DMS53 treated with DMSO at 0.1 percent for 48 hours (cell line): ENCODE measurements at regions not wholly inside any gene's neighbourhood (a gene's known extent, or its start where the extent isn't known, plus 50 kb on each side); places are given as distances from the start of the nearest gene placed in this dataset.

Source experiments
- DNase-seq: peaks from one replicate; lab custom pipeline; 2025; ENCODE audit not compliant: unreplicated experiment; lab: John Stamatoyannopoulos, UW

GRCh38 chr18:56139792-56140254, 498.6 kb downstream of the TXNL1 start:
- DNase-seq = no peak

GRCh38 chr18:56139372-56139771, 499.0 kb downstream of the TXNL1 start:
- no peak for DNase-seq

GRCh38 chr18:56136105-56136504, 502.3 kb downstream of the TXNL1 start:
- DNase-seq = no peak

GRCh38 chr18:56130481-56130880, 507.9 kb downstream of the TXNL1 start:
- DNase-seq = no peak

GRCh38 chr18:56128153-56128791, 510.1 kb downstream of the TXNL1 start:
- DNase-seq = no peak

- DNase-seq = no peak
Observed at GRCh38 chr18:56127322-56128099, 510.9 kb downstream of the TXNL1 start.

GRCh38 chr18:56124186-56124585, 514.2 kb downstream of the TXNL1 start:
- no peak for DNase-seq

GRCh38 chr18:56121669-56122068, 516.7 kb downstream of the TXNL1 start:
- DNase-seq = no peak

GRCh38 chr18:56120782-56121181, 517.6 kb downstream of the TXNL1 start:
- no peak for DNase-seq

GRCh38 chr18:56119681-56120080, 518.7 kb downstream of the TXNL1 start:
- no peak for DNase-seq

GRCh38 chr18:56118422-56118821, 520.0 kb downstream of the TXNL1 start:
- no peak for DNase-seq

GRCh38 chr18:56115071-56116015, 523.0 kb downstream of the TXNL1 start:
- no peak for DNase-seq

- no peak for DNase-seq
Observed at GRCh38 chr18:56112984-56113383, 525.0 kb upstream of the TCF4 start.

GRCh38 chr18:56112013-56112749, 524.2 kb upstream of the TCF4 start:
- no peak for DNase-seq

- no peak for DNase-seq
Observed at GRCh38 chr18:56109757-56110156, 521.8 kb upstream of the TCF4 start.

- DNase-seq = no peak
Observed at GRCh38 chr18:56108478-56109367, 520.7 kb upstream of the TCF4 start.

- no peak for DNase-seq
Observed at GRCh38 chr18:56107821-56108477, 520.0 kb upstream of the TCF4 start.

- DNase-seq = no peak
Observed at GRCh38 chr18:56100090-56100722, 512.2 kb upstream of the TCF4 start.

- no peak for DNase-seq
Observed at GRCh38 chr18:56097621-56098020, 509.6 kb upstream of the TCF4 start.
